Smooth muscle cell (in vitro differentiated cells): ENCODE measurements at regions not wholly inside any gene's neighbourhood (a gene's known extent, or its start where the extent isn't known, plus 50 kb on each side); places are given as distances from the start of the nearest gene placed in this dataset.

Experiments used
- DNase-seq: peaks from one replicate; lab custom pipeline; 2025; ENCODE audit not compliant: unreplicated experiment; lab: John Stamatoyannopoulos, UW
- H2AFZ ChIP-seq: fragments of 200-600 bp; sonication (generic); 2 replicates; pipeline ENCODE4 v1.6.0; 2016; ENCODE audit warnings: antibody characterized with exemption, low read depth, mild to moderate bottlenecking
- H3F3A ChIP-seq: fragments of 200-600 bp; sonication (generic); 2 replicates; pipeline ENCODE4 v1.6.0; 2017; ENCODE audit warnings: antibody characterized with exemption, low read depth
- H3K27ac ChIP-seq: fragments of 200-600 bp; sonication (generic); 2 replicates; pipeline ENCODE4 v1.5.1; 2016; ENCODE audit warnings: low read depth, mild to moderate bottlenecking
- H3K27me3 ChIP-seq: fragments of 200-600 bp; sonication (generic); 2 replicates; pipeline ENCODE4 v1.6.1; 2016; ENCODE audit warnings: low read depth, mild to moderate bottlenecking
- H3K36me3 ChIP-seq: fragments of 200-600 bp; sonication (generic); 2 replicates; pipeline ENCODE4 v1.5.1; 2016; ENCODE audit warnings: low read depth
- H3K4me1 ChIP-seq: fragments of 200-600 bp; sonication (generic); 2 replicates; pipeline ENCODE4 v1.5.1; 2016; ENCODE audit warnings: low read depth
- H3K4me2 ChIP-seq: fragments of 200-600 bp; sonication (generic); 2 replicates; pipeline ENCODE4 v1.6.0; 2016; ENCODE audit warnings: mild to moderate bottlenecking
- H3K4me3 ChIP-seq: fragments of 200-600 bp; sonication (generic); 2 replicates; pipeline ENCODE4 v1.5.1; 2016; ENCODE audit warnings: mild to moderate bottlenecking
- H3K79me2 ChIP-seq: fragments of 200-600 bp; sonication (generic); 2 replicates; pipeline ENCODE4 v1.6.0; 2016; ENCODE audit warnings: low read depth, mild to moderate bottlenecking
- H3K9ac ChIP-seq: fragments of 200-600 bp; sonication (generic); 2 replicates; pipeline ENCODE4 v1.6.0; 2016; ENCODE audit warnings: low read depth
- H3K9me3 ChIP-seq: fragments of 200-600 bp; sonication (generic); replicated peaks from 2 replicates; pipeline ENCODE4 v1.5.1; 2016; ENCODE audit warnings: low read depth
- H4K20me1 ChIP-seq: fragments of 200-600 bp; sonication (generic); 2 replicates; pipeline ENCODE4 v1.6.0; 2016; ENCODE audit warnings: low read depth
- CTCF ChIP-seq: fragments of 200-600 bp; sonication (generic); IDR thresholded peaks from 2 replicates; pipeline ENCODE4 v1.5.1; 2017; ENCODE audit warnings: borderline replicate concordance, mild to moderate bottlenecking, antibody characterized with exemption; ENCODE audit not compliant: insufficient read depth, poor library complexity, severe bottlenecking
- whole genome bisulfite sequencing: methylation state at CpG from one replicate; pipeline ENCODE4 v1.1.7; 2016; ENCODE audit warnings: low lambda C conversion rate; 5-methylcytosine and 5-hydroxymethylcytosine counted together

GRCh38 chr17:54736573-54736972 lies 164.1 kb upstream of the TOM1L1 start:
- no peak overlapping the region for H3K27ac ChIP-seq
- H3K79me2 ChIP-seq = no peaks in the 10 kb centered on the region
- H3F3A ChIP-seq = no peaks in the 10 kb centered on the region
- no peak for DNase-seq
- H3K4me3 ChIP-seq = peak overlapping the region; percentile 14
- H3K36me3 ChIP-seq = no peaks in the 10 kb centered on the region
- H3K4me2 ChIP-seq = no peak overlapping the region
- no peak overlapping the region for H3K9ac ChIP-seq
- TF ChIP-seq CTCF = no peak
- no peaks in the 10 kb centered on the region for H3K4me1 ChIP-seq
- H2AFZ ChIP-seq = peak overlapping the region; percentile 53
- H3K9me3 ChIP-seq = no peaks in the 10 kb centered on the region
- H3K27me3 ChIP-seq = no peaks in the 10 kb centered on the region
- H4K20me1 ChIP-seq = no peaks in the 10 kb centered on the region

GRCh38 chr17:54738496-54738895 lies 162.2 kb upstream of the TOM1L1 start:
- DNase-seq = no peak
- no peaks in the 10 kb centered on the region for H3K9me3 ChIP-seq
- H3K4me3 ChIP-seq = no peak overlapping the region
- no peak overlapping the region for H3K27ac ChIP-seq
- H3K4me1 ChIP-seq = no peaks in the 10 kb centered on the region
- H3K4me2 ChIP-seq = no peak overlapping the region
- no peaks in the 10 kb centered on the region for H3K79me2 ChIP-seq
- no peak for TF ChIP-seq CTCF
- H3K36me3 ChIP-seq = no peaks in the 10 kb centered on the region
- H3F3A ChIP-seq = no peaks in the 10 kb centered on the region
- WGBS = 94% methylated on average over 1 of the region's 1 CpG
- no peak overlapping the region for H3K9ac ChIP-seq
- H4K20me1 ChIP-seq = no peaks in the 10 kb centered on the region
- no peak overlapping the region for H2AFZ ChIP-seq
- H3K27me3 ChIP-seq = no peaks in the 10 kb centered on the region

GRCh38 chr17:54744750-54745149 lies 155.9 kb upstream of the TOM1L1 start:
- H3K36me3 ChIP-seq = no peaks in the 10 kb centered on the region
- DNase-seq = no peak
- no peak overlapping the region for H3K4me3 ChIP-seq
- no peak for TF ChIP-seq CTCF
- no peak overlapping the region for H3K9ac ChIP-seq
- H4K20me1 ChIP-seq = no peaks in the 10 kb centered on the region
- H3K4me2 ChIP-seq = no peak overlapping the region
- H3K9me3 ChIP-seq = peaks cover 6% of the 10 kb centered on the region
- WGBS = 97% methylated on average over 1 of the region's 1 CpG
- H3K4me1 ChIP-seq = no peaks in the 10 kb centered on the region
- H3K27ac ChIP-seq = no peak overlapping the region
- no peaks in the 10 kb centered on the region for H3K27me3 ChIP-seq
- no peaks in the 10 kb centered on the region for H3K79me2 ChIP-seq
- no peak overlapping the region for H2AFZ ChIP-seq
- no peaks in the 10 kb centered on the region for H3F3A ChIP-seq

- Histone ChIP-seq H3K27ac (no peak overlapping the region), H4K20me1 (no peaks in the 10 kb centered on the region), H3K4me2 (no peak overlapping the region), H2AFZ (no peak overlapping the region), H3K4me3 (no peak overlapping the region), H3K36me3 (no peaks in the 10 kb centered on the region), H3F3A (no peaks in the 10 kb centered on the region), H3K4me1 (no peaks in the 10 kb centered on the region), H3K27me3 (no peaks in the 10 kb centered on the region), H3K9me3 (peaks cover 6% of the 10 kb centered on the region), H3K79me2 (no peaks in the 10 kb centered on the region), H3K9ac (no peak overlapping the region)
- no peak for TF ChIP-seq CTCF
- DNase-seq = no peak
Observed at GRCh38 chr17:54745239-54745638, 155.4 kb upstream of the TOM1L1 start.
